ENCODE measurements at regions not wholly inside any gene's neighbourhood (a gene's known extent, or its start where the extent isn't known, plus 50 kb on each side); places are given as distances from the start of the nearest gene placed in this dataset.

DNA sequence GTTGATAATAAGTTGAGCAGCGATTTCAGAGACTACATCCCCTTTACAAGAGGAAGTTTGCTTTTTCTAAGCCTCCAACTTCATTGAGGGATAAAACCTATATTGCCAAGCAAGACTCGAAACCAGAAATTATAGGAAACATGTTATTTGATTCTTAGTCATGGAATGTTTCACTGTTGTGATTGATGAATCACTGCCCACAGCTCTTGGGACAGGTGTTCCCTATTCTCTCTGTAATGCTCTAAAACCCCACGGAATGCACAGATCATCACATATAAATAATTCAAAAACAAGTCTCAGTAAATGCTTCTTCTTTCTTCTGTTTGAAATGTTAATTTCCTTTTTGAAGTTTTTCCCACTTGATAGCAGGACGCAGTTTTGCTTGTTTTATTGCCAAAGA, 809.5 kb upstream of the GOT2 start:
- Histone ChIP-seq H3K9me3 (ENCODE audit: low read length) (no peaks in the 10 kb centered on the region), H3K79me2 (replicated peaks; ENCODE audit: insufficient read depth, low read length) (no peaks in the 10 kb centered on the region), H4K20me1 (ENCODE audit: insufficient read depth) (no peaks in the 10 kb centered on the region), H3K9ac (ENCODE audit: low read length) (no peak overlapping the region), H3K9me2 (ENCODE audit: insufficient read depth, low read length) (no peaks in the 10 kb centered on the region), H3K4me2 (ENCODE audit: low read length) (no peak overlapping the region), H3K27ac (ENCODE audit: low read length) (no peak overlapping the region), H2AFZ (ENCODE audit: low read depth, low read length) (no peak overlapping the region), H3K4me3 (ENCODE audit: low read length) (no peak overlapping the region), H3F3A (ENCODE audit: insufficient read depth, low read length, poor library complexity, severe bottlenecking) (no peaks in the 10 kb centered on the region), H3K36me3 (ENCODE audit: insufficient read depth, low read length) (no peaks in the 10 kb centered on the region), H3K27me3 (ENCODE audit: insufficient read depth, low read depth, low read length) (no peaks in the 10 kb centered on the region)
- TF ChIP-seq MXI1 (conservative IDR thresholded peaks at IDR 0.05; ENCODE audit: poor library complexity, severe bottlenecking) = no peak
- no peak for TF ChIP-seq EP300 (conservative IDR thresholded peaks at IDR 0.05; ENCODE audit: poor library complexity, severe bottlenecking)
- TF ChIP-seq POLR2AphosphoS5 (IDR thresholded peaks at IDR 0.05) = no peak
- TF ChIP-seq EZH2 (IDR thresholded peaks at IDR 0.05; ENCODE audit: borderline replicate concordance, insufficient read depth, low read length, poor library complexity, severe bottlenecking) = no peak
- TF ChIP-seq, protein P1, sequence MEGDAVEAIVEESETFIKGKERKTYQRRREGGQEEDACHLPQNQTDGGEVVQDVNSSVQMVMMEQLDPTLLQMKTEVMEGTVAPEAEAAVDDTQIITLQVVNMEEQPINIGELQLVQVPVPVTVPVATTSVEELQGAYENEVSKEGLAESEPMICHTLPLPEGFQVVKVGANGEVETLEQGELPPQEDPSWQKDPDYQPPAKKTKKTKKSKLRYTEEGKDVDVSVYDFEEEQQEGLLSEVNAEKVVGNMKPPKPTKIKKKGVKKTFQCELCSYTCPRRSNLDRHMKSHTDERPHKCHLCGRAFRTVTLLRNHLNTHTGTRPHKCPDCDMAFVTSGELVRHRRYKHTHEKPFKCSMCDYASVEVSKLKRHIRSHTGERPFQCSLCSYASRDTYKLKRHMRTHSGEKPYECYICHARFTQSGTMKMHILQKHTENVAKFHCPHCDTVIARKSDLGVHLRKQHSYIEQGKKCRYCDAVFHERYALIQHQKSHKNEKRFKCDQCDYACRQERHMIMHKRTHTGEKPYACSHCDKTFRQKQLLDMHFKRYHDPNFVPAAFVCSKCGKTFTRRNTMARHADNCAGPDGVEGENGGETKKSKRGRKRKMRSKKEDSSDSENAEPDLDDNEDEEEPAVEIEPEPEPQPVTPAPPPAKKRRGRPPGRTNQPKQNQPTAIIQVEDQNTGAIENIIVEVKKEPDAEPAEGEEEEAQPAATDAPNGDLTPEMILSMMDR (IDR thresholded peaks at IDR 0.05; ENCODE audit: poor library complexity, severe bottlenecking) = no peak
- no peak for TF ChIP-seq SMC3 (conservative IDR thresholded peaks at IDR 0.05; ENCODE audit: poor library complexity)
- TF ChIP-seq RAD21 (conservative IDR thresholded peaks at IDR 0.05) = no peak
- TF ChIP-seq TAF1 (IDR thresholded peaks at IDR 0.05; ENCODE audit: low read depth) = no peak
- TF ChIP-seq, protein P2, sequence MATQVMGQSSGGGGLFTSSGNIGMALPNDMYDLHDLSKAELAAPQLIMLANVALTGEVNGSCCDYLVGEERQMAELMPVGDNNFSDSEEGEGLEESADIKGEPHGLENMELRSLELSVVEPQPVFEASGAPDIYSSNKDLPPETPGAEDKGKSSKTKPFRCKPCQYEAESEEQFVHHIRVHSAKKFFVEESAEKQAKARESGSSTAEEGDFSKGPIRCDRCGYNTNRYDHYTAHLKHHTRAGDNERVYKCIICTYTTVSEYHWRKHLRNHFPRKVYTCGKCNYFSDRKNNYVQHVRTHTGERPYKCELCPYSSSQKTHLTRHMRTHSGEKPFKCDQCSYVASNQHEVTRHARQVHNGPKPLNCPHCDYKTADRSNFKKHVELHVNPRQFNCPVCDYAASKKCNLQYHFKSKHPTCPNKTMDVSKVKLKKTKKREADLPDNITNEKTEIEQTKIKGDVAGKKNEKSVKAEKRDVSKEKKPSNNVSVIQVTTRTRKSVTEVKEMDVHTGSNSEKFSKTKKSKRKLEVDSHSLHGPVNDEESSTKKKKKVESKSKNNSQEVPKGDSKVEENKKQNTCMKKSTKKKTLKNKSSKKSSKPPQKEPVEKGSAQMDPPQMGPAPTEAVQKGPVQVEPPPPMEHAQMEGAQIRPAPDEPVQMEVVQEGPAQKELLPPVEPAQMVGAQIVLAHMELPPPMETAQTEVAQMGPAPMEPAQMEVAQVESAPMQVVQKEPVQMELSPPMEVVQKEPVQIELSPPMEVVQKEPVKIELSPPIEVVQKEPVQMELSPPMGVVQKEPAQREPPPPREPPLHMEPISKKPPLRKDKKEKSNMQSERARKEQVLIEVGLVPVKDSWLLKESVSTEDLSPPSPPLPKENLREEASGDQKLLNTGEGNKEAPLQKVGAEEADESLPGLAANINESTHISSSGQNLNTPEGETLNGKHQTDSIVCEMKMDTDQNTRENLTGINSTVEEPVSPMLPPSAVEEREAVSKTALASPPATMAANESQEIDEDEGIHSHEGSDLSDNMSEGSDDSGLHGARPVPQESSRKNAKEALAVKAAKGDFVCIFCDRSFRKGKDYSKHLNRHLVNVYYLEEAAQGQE (IDR thresholded peaks at IDR 0.05; ENCODE audit: borderline replicate concordance) = no peak

DNA sequence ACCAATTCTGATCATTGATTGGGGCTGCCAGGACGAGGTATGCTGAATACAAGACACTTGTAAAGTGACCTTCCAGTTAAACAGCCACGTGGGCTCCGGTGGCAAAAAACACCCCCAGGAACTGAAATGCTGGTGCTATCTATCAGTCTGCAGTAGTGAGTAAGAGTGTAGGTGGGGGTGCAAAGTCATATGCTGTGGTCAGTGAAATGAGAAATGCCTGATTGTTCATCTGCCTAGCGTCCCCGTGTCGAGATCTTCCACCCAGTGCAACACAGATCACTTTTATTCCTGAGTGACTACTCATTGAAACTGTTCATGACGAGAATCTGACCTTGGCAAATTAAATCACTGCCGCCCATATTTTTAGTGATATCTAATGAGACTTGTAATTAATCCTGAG, 806.5 kb upstream of the GOT2 start:
- Histone ChIP-seq H3K27me3 (ENCODE audit: insufficient read depth, low read depth, low read length) (no peaks in the 10 kb centered on the region), H3K9me2 (ENCODE audit: insufficient read depth, low read length) (no peaks in the 10 kb centered on the region), H3F3A (ENCODE audit: insufficient read depth, low read length, poor library complexity, severe bottlenecking) (no peaks in the 10 kb centered on the region), H3K4me3 (ENCODE audit: low read length) (no peak overlapping the region), H3K4me2 (ENCODE audit: low read length) (no peak overlapping the region), H3K36me3 (ENCODE audit: insufficient read depth, low read length) (no peaks in the 10 kb centered on the region), H4K20me1 (ENCODE audit: insufficient read depth) (no peaks in the 10 kb centered on the region), H3K27ac (ENCODE audit: low read length) (no peak overlapping the region), H3K79me2 (replicated peaks; ENCODE audit: insufficient read depth, low read length) (no peaks in the 10 kb centered on the region), H3K9me3 (ENCODE audit: low read length) (no peaks in the 10 kb centered on the region), H2AFZ (ENCODE audit: low read depth, low read length) (no peak overlapping the region), H3K9ac (ENCODE audit: low read length) (no peak overlapping the region)
- TF ChIP-seq EZH2 (IDR thresholded peaks at IDR 0.05; ENCODE audit: borderline replicate concordance, insufficient read depth, low read length, poor library complexity, severe bottlenecking) = no peak
- no peak for TF ChIP-seq RAD21 (conservative IDR thresholded peaks at IDR 0.05)
- no peak for TF ChIP-seq EP300 (conservative IDR thresholded peaks at IDR 0.05; ENCODE audit: poor library complexity, severe bottlenecking)
- TF ChIP-seq MXI1 (conservative IDR thresholded peaks at IDR 0.05; ENCODE audit: poor library complexity, severe bottlenecking) = no peak
- TF ChIP-seq, protein P1 (IDR thresholded peaks at IDR 0.05; ENCODE audit: poor library complexity, severe bottlenecking) = no peak
- no peak for TF ChIP-seq POLR2AphosphoS5 (IDR thresholded peaks at IDR 0.05)
- TF ChIP-seq, protein P2 (IDR thresholded peaks at IDR 0.05; ENCODE audit: borderline replicate concordance) = no peak
- no peak for TF ChIP-seq TAF1 (IDR thresholded peaks at IDR 0.05; ENCODE audit: low read depth)
- no peak for TF ChIP-seq SMC3 (conservative IDR thresholded peaks at IDR 0.05; ENCODE audit: poor library complexity)

All from neural cell (in vitro differentiated cells).